SK-N-MC (cell line): ENCODE measurements at regions not wholly inside any gene's neighbourhood (a gene's known extent, or its start where the extent isn't known, plus 50 kb on each side); places are given as distances from the start of the nearest gene placed in this dataset.

Source experiments
- DNase-seq: peaks from one replicate; pipeline ENCODE4 v3.0.0-alpha.2; 2011; ENCODE audit warnings: low read depth, low spot score
- H3K27ac ChIP-seq: fragments of 200-600 bp; sonication (generic); 2 replicates; pipeline ENCODE4 v1.5.1; 2016; ENCODE audit warnings: mixed run types
- H3K36me3 ChIP-seq: fragments of 200-600 bp; sonication (generic); 2 replicates; pipeline ENCODE4 v1.6.1; 2017; ENCODE audit warnings: antibody characterized with exemption, low read length, mixed read lengths; ENCODE audit not compliant: insufficient read depth
- H3K4me3 ChIP-seq: fragments of 200-600 bp; sonication (generic); 2 replicates; pipeline ENCODE4 v1.5.1; 2016
- H3K9ac ChIP-seq: fragments of 200-600 bp; sonication (generic); 2 replicates; pipeline ENCODE4 v1.8.0; 2017; ENCODE audit warnings: mixed run types, mixed read lengths; ENCODE audit not compliant: insufficient read length
- H3K9me3 ChIP-seq: fragments of 200-600 bp; sonication (generic); 2 replicates; pipeline ENCODE4 v1.6.1; 2017; ENCODE audit warnings: low read depth, mild to moderate bottlenecking, antibody characterized with exemption, low read length, moderate library complexity, mixed read lengths
- EZH2 ChIP-seq: fragments of 200-600 bp; sonication (generic); IDR thresholded peaks from one replicate; pipeline ENCODE4 v1.6.1; 2017; ENCODE audit warnings: antibody characterized with exemption
- FOXP2 ChIP-seq: optimal IDR thresholded peaks from 2 replicates; pipeline ENCODE3; 2011; ENCODE audit warnings: mild to moderate bottlenecking, moderate library complexity; ENCODE audit not compliant: insufficient read depth; ENCODE audit errors: extremely low read length, control extremely low read depth
- POLR2AphosphoS5 ChIP-seq: IDR thresholded peaks from 2 replicates; pipeline ENCODE4 v1.6.1; 2012; ENCODE audit warnings: mild to moderate bottlenecking, low read depth, low read length, borderline replicate concordance

DNA sequence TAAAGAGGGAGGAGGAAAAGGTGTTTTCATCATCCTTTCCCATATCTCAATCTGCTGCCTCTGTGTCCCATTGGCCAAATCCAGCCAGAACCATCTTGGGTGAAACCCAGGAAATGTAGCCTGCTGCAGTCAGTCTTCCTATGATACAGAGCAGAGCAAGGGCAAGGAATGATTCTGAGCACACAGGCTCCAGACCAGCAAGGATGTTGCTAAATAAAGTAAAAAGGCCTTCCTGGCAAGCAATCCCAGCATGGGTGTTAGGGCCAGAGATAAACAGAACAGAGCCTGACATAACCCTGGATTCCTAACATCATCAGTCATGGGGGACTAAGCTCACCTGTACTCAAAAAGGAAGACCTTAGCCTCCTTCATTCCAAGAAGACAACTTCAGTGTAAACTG lies 90.7 kb upstream of the AGTR1 start:
- no peak for TF ChIP-seq FOXP2
- TF ChIP-seq POLR2AphosphoS5 = no peak
- no peak for TF ChIP-seq EZH2
- no peaks in the 10 kb centered on the region for H3K9me3 ChIP-seq
- H3K27ac ChIP-seq = no peak overlapping the region
- H3K36me3 ChIP-seq = no peaks in the 10 kb centered on the region
- no peak for DNase-seq
- H3K9ac ChIP-seq = no peak overlapping the region
- H3K4me3 ChIP-seq = no peak overlapping the region

DNA sequence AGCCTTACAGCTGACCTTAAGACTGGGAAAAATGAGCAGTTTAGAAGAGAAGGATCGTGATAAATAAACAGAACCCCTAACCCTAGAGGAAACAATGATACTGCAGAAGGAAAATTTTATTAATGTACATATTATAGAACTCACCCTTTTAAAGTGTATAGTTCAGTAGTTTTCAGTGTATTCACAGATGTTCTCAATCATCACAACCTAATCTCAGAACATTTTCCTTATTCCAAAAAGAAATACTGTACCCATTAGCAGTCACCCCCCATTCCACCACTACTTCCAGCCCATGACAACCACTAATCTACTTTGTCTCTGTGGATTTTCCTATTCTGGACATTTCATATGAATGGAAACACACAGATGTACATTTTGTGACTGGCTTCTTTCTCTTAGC lies 90.2 kb upstream of the AGTR1 start:
- TF ChIP-seq EZH2 (no peak), POLR2AphosphoS5 (no peak), FOXP2 (no peak)
- DNase-seq = no peak
- Histone ChIP-seq H3K27ac (no peak overlapping the region), H3K4me3 (no peak overlapping the region), H3K9ac (no peak overlapping the region), H3K36me3 (no peaks in the 10 kb centered on the region), H3K9me3 (no peaks in the 10 kb centered on the region)

DNA sequence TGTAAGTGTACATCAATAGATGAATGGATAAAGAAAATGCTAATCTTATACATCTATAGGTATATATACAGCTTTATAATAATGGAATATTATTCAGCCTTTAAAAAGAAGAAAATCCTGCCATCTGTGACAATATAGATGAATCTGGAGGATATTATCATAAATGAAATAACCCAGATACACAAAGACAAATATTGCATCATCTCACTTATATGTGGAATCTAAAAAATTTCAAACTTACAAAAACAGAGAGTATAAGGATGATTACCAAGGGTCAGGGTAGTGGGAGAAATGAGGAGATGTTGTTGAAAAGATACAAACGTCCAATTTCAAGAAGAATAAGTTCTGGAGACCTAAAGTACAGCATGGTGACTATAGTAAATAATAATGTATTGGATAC lies 85.4 kb upstream of the AGTR1 start:
- Histone ChIP-seq H3K9me3 (no peaks in the 10 kb centered on the region), H3K4me3 (no peak overlapping the region), H3K9ac (no peak overlapping the region), H3K36me3 (no peaks in the 10 kb centered on the region), H3K27ac (no peak overlapping the region)
- no peak for TF ChIP-seq EZH2
- no peak for TF ChIP-seq FOXP2
- TF ChIP-seq POLR2AphosphoS5 = no peak
- no peak for DNase-seq

DNA sequence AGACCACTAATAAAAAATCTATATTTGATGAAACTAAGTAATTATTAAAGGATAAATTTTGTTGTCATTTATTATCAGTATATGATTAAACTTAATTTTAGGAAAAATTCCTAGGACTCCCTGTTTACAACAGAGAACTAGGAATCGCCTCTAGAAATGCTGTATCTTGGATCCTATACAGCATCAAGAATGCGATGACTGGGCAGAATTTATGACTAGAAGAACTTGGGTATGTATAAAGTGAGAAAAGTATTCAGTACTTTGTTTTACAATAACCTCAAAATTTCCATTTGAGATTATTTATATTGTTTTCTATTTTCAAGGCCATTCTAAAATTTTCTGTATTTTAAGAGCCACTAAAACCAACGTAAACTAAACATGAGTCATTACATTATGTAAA lies 82.3 kb upstream of the AGTR1 start:
- H3K4me3 ChIP-seq = peak overlapping the region; percentile 36; the same call in 1 of the 2 replicates
- H3K27ac ChIP-seq = peak overlapping the region; percentile 70
- TF ChIP-seq FOXP2 = no peak
- TF ChIP-seq POLR2AphosphoS5 = no peak
- no peak for TF ChIP-seq EZH2
- H3K9ac ChIP-seq = no peak overlapping the region
- H3K9me3 ChIP-seq = no peaks in the 10 kb centered on the region
- peak; percentile 24 for DNase-seq
- no peaks in the 10 kb centered on the region for H3K36me3 ChIP-seq

DNA sequence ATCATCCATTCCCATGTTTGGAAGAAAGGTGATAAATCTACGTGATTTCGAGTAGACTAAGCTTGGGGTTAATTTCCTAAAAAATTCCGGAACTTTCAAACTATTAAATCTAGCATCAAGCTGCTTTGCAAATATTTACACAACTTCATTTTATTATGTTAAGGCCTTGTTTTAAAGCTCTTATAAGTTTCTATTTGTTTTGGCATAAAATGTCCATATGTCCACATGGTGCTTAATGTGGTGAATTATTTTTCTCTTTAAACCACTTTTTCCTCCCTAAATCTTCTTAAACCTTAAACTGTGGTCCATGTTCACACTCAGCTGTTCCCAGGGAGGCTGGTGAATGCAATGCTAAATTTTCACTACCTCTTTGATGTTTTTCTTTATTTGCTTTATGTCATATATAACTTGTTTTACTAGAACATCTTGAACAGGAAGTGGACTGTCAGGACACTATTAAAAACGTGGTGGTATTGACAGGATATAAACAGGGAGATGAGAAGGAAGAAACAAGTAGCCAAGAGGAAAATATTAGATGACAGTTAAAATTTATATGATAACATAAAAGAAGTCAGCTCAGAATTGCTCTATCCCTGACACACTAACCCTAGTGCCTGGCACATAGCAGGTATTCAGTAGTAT lies 72.5 kb upstream of the AGTR1 start:
- Histone ChIP-seq H3K9me3 (no peaks in the 10 kb centered on the region), H3K9ac (no peak overlapping the region), H3K27ac (no peak overlapping the region), H3K4me3 (no peak overlapping the region), H3K36me3 (no peaks in the 10 kb centered on the region)
- TF ChIP-seq POLR2AphosphoS5 (no peak), EZH2 (no peak), FOXP2 (no peak)
- DNase-seq = no peak

DNA sequence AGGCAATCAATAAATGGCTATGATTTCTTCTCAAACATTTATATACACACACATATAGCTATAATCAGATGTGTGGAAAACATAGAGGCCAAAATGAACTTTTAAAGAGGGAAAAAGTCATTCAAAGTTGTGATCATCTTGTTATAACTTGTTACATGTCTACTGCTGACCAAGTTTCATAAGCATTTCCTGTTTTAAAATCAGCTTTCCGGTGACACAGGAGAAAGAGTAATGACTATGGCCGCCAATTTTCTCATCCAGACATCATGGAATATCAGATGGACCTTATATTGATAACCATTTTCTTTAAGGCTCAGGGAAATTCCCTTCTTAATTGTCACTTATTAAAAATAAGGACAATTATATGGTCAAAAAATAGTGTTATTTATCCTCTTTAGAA lies 71.7 kb upstream of the AGTR1 start:
- H3K9me3 ChIP-seq = no peaks in the 10 kb centered on the region
- no peak overlapping the region for H3K9ac ChIP-seq
- no peak overlapping the region for H3K4me3 ChIP-seq
- no peak overlapping the region for H3K27ac ChIP-seq
- no peaks in the 10 kb centered on the region for H3K36me3 ChIP-seq
- DNase-seq = no peak
- TF ChIP-seq FOXP2 (no peak), POLR2AphosphoS5 (no peak), EZH2 (no peak)

DNA sequence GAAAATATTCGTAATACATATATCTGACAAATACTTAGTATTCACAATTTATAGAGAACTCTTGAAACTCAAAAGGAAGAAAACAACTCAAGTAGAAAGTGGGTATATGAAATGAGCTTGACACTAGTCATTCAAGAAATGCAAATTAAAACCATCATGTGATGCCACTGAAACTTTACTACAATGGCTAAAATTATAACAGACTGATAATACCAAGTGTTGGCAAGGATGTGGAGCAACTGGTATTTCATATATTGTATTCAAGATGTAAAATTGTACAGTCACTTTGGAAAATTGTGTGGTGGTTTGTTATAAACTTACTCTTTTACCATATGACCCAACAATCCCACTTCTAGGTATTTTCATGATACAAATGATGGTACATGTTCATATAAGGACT lies 68.7 kb upstream of the AGTR1 start:
- H3K4me3 ChIP-seq = no peak overlapping the region
- H3K36me3 ChIP-seq = no peaks in the 10 kb centered on the region
- DNase-seq = no peak
- H3K9ac ChIP-seq = no peak overlapping the region
- TF ChIP-seq POLR2AphosphoS5 = no peak
- no peak for TF ChIP-seq EZH2
- no peak for TF ChIP-seq FOXP2
- no peak overlapping the region for H3K27ac ChIP-seq
- H3K9me3 ChIP-seq = no peaks in the 10 kb centered on the region

DNA sequence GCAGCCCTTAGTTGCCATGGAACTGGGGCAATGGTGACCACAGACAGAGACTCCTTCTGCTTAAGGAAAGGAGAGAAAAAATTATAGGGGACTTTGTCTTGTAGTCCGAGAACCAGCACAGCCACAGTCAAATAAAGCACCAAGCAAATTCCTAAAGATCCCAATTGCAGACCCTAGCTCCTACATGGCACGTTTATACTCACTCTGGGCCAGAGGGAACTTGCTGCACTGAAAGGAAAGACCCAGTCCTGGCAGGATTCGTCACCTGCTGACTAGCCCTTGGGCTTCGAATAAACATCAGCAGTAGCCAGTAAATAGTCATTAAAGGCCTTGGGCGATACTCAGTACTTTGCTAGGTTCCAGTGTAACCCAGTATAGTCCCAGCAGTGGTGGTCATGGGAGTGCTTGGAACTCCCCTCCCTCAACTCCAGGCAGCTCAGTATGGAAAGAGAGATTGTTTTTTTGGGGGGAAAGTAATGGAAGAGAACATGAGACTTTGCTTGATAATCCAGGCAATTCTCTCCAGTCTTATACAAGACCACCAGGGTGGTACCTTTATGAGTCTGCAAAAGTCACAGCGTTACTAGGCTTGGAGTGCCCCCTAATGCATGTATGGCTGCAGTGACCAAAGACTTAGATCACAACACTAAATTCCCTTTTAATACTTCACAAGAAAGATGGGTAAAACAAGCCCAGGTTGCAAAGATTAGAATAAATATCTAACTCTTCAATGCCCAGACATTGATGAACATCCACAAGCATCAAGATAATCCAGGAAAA lies 66.4 kb upstream of the AGTR1 start:
- Histone ChIP-seq H3K27ac (no peak overlapping the region), H3K4me3 (no peak overlapping the region), H3K36me3 (no peaks in the 10 kb centered on the region), H3K9ac (no peak overlapping the region), H3K9me3 (no peaks in the 10 kb centered on the region)
- no peak for TF ChIP-seq FOXP2
- no peak for TF ChIP-seq POLR2AphosphoS5
- TF ChIP-seq EZH2 = no peak
- no peak for DNase-seq

DNA sequence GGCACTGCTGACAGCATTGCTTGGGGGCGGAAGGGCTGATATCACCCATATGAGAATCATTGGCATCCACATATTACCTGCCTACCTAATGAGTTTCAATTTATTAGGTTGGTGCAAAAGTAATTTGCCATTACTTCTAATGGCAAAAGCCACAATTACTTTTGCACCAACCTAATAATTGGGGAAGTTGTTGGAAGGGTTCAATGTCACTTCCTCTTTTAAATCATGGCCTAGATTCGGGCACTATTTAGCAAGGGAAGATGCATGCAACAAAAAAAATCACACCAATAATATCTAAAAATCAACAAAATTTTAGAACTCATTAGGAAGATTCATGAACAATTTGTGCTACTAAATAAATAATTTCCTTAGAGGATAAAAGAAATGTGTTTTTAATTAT lies 56.0 kb upstream of the AGTR1 start:
- DNase-seq = no peak
- no peak overlapping the region for H3K27ac ChIP-seq
- no peaks in the 10 kb centered on the region for H3K9me3 ChIP-seq
- H3K4me3 ChIP-seq = no peak overlapping the region
- TF ChIP-seq EZH2 (no peak), POLR2AphosphoS5 (no peak), FOXP2 (no peak)
- no peak overlapping the region for H3K9ac ChIP-seq
- H3K36me3 ChIP-seq = no peaks in the 10 kb centered on the region

DNA sequence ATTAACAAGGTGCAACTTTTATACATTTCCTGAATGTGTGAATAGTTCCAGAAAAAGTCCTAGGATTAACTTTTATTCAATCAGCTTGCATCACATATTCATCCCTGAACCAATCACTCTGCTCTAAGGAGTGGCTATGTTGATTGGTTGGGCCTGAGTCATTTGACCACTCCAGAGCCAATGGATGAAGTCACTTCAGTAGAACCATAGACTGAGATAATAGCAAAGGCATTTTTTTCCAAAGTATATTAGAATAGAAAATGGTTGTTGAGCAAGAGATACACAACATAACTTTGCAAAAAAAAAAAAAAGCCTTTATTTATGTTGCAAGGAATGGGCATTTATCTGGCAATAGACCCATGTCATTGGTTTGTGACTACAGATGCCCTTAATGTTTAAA lies 55.5 kb upstream of the AGTR1 start:
- H3K9ac ChIP-seq = no peak overlapping the region
- no peak for DNase-seq
- H3K4me3 ChIP-seq = no peak overlapping the region
- no peak for TF ChIP-seq POLR2AphosphoS5
- no peak for TF ChIP-seq EZH2
- TF ChIP-seq FOXP2 = no peak
- H3K27ac ChIP-seq = no peak overlapping the region
- H3K9me3 ChIP-seq = no peaks in the 10 kb centered on the region
- no peaks in the 10 kb centered on the region for H3K36me3 ChIP-seq
